Activated CD4-positive, alpha-beta T cell treated with anti-CD3 and anti-CD28 coated beads, Interleukin-2, amount 50 U/mL, for 16 hours (primary cell): ENCODE measurements at regions not wholly inside any gene's neighbourhood (a gene's known extent, or its start where the extent isn't known, plus 50 kb on each side); places are given as distances from the start of the nearest gene placed in this dataset.

Source experiments
- DNase-seq: peaks from one replicate; pipeline ENCODE4 v3.0.0-alpha.2; 2020

DNA sequence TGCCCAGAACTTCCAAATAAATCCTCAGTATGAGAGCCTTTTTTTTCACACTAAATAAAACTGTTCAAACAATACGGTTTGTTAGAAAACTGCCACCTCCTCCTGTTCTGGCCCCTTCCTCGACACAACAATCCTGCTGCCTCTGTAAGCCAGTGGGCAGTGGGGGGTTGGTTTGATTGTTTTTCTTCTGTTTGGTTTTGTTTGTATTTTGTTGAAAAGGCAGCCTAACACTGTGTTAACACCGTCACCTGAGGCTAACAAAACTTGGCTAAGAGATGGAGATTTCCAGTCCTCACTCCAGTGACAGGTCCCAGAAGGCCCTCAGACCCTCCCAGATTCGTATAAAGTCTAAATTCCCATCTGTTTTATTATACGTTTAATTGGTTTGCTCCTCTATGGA lies 402.1 kb downstream of the ZNF521 start:
- DNase-seq = no peak

DNA sequence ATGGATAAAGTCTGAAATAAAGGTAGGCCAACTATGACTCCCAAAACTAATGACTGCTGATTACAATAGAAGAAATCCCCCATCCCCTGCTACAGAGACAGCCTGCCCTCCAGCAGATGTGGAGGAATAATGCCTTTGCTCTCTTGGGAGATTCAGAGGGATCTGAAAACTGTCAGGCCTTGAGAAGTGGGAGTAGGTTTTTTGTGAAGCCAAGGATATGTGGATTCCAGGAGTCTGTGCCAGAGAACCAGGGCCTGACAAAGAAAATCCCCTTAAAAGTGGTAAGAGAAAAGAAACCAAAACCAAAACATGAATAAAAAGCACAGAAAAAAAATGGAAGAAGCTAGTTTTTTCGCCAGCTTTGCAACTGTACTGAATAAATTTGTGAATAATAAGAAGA lies 397.6 kb downstream of the ZNF521 start:
- DNase-seq = no peak

- DNase-seq = no peak
Observed at GRCh38 chr18:24958001-24958400, 394.0 kb downstream of the ZNF521 start.

DNA sequence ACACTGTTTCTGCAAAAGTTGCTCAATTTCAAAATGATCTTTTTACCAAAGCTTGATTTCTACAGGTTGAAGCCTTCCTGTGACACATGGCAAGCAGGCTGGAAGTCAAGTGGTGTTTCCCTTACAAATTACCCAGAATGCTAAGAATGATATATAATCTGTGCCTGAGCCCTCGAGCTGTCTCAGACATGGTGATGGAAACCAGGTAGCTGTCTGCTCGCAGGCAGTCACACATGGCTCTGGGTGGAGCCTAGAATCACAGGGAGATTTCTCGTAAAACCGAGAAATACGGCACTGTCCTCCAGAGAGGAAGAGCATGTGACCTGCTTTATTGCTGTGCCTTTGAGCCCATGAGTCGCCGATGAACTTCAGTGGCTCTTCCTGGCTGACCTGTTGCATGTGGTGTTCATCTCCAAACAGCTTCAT lies 392.9 kb downstream of the ZNF521 start:
- DNase-seq = no peak

DNA sequence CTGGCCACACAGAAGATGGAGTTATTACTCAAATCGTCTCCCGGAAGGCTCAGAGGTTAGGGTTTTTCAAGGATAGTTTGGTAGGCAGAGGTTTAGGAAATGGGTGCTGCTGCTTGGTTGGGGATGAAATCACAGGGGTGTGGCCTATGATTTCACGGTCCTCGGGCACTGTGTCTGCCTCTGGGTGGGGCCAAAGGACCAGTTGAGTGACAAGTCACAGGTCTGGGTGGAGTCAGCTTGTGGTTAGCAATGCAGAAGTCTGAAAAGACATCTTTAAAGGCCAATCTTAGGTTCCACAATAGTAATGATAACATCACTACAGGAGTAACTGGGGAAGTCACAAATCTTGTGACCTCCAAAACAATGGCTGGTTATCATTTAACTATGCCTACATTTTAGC lies 387.8 kb downstream of the ZNF521 start:
- DNase-seq = no peak

DNA sequence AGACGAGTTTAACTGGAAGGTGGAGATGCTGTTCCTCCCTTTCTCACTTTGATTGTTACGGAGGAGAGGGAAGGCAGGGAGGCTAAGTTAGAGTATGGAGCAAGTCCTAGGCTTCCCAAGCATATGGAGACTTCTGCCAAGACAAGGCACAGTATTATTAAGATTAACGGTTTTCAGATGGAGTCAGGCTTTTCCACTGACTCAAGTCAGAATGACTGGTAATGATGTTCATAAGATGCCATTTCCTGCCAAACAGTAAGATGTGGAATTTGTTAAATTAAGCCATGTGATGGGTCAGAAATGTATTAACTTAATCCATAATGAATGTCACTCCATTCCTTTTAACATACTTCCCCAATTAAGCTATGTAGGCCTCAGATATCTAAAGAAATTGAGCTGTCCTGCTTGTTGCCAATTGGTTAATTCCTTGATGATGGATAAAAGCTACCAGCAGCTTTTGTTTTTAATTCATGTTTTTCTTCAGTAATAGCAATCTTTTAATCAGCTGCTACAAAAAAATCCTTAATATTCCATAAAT lies 383.7 kb downstream of the ZNF521 start:
- no peak for DNase-seq

GRCh38 chr18:24972577-24972976 lies 379.4 kb downstream of the ZNF521 start:
- no peak for DNase-seq

GRCh38 chr18:24974431-24974830 lies 377.5 kb downstream of the ZNF521 start:
- DNase-seq = no peak

DNA sequence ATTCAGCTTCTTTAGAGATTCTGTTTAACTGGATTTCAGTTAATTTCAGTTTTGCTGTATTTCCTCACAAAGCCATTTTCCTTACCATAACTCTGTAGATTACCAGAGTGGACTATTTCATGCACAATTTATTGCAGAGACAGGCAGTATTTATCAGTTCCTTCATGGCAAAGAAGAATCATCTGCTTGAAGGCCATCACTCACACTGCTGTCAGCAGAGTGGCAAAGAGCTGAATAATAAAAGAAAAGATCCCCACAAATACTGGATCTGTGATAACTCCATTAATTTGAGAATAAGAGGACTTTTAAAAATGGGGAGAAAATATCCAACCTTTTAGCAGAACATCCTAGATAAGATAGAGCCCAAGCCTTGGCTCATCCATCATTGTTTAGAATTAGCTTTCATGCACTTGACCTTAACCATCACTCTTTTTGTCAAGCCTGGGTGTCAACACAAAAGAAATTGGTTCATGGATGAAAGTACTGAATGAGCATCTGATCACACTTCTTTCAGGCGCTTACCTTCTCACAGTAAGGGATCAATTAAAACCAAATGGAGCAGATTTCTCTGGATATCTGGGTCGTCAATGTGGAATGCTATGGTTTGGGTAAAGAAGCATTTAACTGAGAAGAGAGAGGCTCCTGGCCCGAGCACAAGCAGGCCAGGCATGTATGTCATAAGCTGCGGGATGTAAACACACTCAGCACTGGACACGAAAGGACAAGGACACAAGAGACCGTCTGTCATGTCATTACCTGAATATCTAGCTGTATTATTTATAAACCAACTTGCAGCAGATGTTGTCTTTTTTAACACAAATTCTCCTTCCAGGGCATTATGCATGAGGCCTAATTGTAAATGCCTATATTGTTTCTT lies 376.2 kb downstream of the ZNF521 start:
- DNase-seq = no peak

DNA sequence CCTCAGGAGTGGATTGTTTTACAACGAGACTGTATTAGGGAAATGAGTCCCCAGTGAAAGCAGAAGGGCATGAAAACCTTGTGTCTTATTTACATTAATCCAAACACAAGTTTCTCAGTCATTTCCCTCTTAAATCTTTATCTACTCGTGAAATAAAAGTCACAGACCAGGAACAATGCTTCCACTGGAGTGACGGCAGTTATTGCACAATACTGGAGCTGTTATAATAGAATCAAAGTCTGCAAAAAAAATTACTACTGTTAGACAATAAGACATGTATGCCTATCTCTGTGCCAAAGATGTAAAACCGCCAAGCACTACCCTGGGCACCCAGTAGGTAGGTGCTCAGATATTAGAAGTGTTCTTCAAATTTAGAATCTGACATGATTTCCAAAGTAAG lies 375.5 kb downstream of the ZNF521 start:
- DNase-seq = no peak

DNA sequence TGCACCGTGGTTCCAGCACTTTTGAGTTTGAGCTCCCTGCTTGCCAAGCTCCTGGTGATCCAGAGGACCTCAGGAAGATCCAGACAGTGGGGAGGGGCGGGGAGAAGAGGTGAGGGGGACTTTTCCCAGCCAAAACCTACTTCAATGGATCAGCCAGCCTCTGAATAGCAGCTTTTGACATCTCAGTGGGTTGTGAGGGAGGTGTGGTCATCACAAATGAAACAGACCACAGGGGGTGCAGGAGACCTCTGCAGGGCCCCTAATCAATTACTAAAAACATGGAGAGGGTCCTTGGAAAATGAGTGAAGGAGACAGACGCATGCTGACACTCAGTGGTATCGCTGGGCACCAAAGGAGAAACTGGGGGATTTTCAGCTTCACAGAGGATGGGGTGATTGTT lies 372.7 kb downstream of the ZNF521 start:
- DNase-seq = no peak

- no peak for DNase-seq
Observed at GRCh38 chr18:24982831-24983230, 369.1 kb downstream of the ZNF521 start.

GRCh38 chr18:24983566-24984139 lies 368.3 kb downstream of the ZNF521 start:
- DNase-seq = no peak

DNA sequence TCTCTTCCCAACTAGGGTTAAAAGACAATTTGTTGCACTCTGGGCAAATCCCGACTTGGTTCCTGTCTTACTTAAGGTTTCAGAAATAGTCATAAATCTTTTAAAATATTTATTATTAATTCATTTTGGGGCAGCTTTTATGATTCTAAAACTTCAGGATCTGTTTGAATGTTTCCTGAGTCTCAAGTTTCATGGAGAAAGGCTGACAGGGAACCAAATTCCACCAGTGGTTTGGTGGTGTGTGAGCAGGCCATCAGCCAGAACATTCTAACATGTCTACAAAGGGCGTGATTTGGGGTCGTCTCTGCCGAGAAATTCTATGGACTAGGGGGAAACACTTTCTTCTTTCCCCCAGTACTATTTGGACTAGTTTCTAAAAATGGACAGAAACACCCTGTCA lies 366.4 kb downstream of the ZNF521 start:
- DNase-seq = no peak

DNA sequence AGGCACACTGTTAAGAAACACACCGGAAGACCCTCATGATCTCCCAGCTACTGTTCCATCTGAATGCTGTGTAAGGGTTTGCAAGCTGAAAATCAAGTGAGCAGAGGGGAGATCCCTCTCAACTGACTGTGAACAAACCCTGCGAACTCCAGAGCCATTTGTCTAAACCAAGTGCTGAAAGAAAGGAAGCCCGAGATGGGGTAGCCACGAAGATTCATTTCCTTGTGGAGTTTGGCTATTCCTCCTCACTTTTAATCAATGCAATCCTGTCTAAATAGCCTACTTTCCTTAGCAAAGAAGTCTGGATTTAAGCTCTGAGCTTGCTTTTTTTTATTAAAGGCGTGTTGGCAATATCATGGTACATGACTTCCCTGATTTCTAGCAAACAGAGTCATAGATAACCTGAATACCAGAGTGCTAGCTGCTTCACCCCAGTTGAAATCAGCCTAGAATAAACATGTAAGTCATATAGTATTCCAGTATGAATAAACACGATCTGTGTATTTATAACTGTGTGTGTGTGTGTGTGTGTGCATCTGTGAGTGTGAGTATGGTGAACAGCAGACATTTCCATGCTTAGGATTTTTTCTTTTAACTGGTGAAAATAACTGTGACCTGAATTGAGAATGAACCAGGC lies 365.2 kb downstream of the ZNF521 start:
- no peak for DNase-seq

- no peak for DNase-seq
Observed at GRCh38 chr18:24987303-24988252, 364.4 kb downstream of the ZNF521 start.

DNA sequence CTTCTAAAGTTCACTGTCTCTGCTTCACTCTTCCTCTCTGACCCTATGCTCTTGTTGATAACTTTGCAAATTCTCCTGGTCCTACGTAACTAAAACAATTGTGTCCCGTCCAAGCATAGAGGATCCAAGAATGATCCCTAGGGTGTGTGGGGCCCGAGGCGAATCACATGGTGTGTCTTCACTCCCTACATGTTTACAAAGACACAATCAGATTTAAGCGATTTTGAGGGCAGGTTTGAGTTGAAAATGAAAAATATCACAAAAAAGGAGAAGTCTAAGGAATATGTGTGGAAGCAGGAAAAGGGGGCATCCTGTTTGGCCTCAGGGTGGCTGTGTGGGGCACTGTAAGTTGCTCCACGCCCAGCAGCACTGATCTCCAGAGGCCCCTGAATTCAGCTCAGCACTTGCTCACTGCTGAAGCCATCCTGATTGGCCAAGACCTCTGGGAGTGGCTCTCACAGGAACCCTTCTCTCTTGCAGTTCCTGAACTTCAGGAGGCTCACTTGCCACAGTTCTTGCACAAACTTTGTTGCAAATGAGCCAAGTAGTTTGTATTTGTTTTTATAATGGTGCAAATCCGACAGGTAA lies 363.6 kb downstream of the ZNF521 start:
- no peak for DNase-seq

DNA sequence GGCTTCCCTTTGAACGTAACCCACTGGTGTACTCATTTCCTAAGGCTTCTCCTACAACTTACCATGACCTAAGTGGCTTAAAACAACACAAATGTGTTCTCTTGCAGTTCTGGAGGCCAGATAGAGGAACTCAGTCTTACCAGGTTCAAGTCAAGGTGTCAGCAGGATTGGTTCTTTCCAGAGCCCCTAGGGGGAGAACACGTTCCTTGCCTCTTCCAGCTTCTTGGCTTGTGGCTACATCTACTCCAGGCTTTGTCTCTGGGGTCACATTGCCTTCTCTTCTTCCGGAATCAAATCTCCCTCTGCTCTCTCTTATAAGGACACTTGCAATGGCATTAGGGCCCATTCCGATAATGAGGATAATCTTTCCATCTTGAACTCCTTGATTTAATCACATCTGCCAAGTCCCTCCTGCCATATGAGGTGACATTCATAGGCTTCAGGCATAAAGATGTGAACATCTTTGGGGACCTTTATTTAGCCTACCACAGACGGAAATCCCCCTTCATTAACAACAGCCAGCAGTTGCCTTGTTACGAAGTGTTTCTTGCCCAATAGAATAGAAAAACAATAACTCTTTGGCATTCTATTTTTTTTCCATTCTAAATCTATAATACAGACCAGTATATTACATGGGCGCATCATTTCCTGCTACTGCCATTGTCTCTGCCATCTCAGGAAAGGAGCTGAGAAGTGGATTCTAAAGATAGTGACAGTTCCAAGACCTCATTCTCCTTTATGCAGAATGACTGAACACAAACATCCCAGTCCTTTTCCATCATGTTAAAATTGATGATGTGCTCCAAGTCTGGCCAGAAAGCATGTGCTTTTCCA lies 362.0 kb downstream of the ZNF521 start:
- no peak for DNase-seq

- no peak for DNase-seq
Observed at GRCh38 chr18:24990671-24991134, 361.3 kb downstream of the ZNF521 start.

GRCh38 chr18:24991141-24992060 lies 360.6 kb downstream of the ZNF521 start:
- DNase-seq = no peak
